SK-N-SH treated with all-trans-retinoic acid at 6 μM for 48 hours (cell line): ENCODE measurements at regions not wholly inside any gene's neighbourhood (a gene's known extent, or its start where the extent isn't known, plus 50 kb on each side); places are given as distances from the start of the nearest gene placed in this dataset.

Experiments used
- ARNTL ChIP-seq: fragments of 450-650 bp; formaldehyde crosslinking; IDR thresholded peaks from 2 replicates; pipeline ENCODE4 v1.5.0; 2020; ENCODE audit warnings: low read depth, mild to moderate bottlenecking, moderate library complexity, borderline replicate concordance
- CREB5 ChIP-seq: fragments of 250-450 bp; sonication (Bioruptor Pico); IDR thresholded peaks from 2 replicates; pipeline ENCODE4 v1.5.1; 2020; ENCODE audit warnings: low read depth, mild to moderate bottlenecking, moderate library complexity
- ISL1 ChIP-seq: fragments of 250-450 bp; sonication (Bioruptor Pico); IDR thresholded peaks from 2 replicates; pipeline ENCODE4 v2.1.2; 2022; ENCODE audit warnings: mild to moderate bottlenecking, moderate library complexity
- PATZ1 ChIP-seq: fragments of 250-450 bp; sonication (Bioruptor Pico); IDR thresholded peaks from 2 replicates; pipeline ENCODE4 v1.8.0; 2020; ENCODE audit warnings: mild to moderate bottlenecking, moderate library complexity, borderline replicate concordance
- ZFP3 ChIP-seq: fragments of 250-450 bp; sonication (Bioruptor Pico); IDR thresholded peaks from 2 replicates; pipeline ENCODE4 v1.5.0; 2020; ENCODE audit warnings: mild to moderate bottlenecking, moderate library complexity
- ZNF70 ChIP-seq: fragments of 450-650 bp; formaldehyde crosslinking; IDR thresholded peaks from 2 replicates; pipeline ENCODE4 v1.5.0; 2020; ENCODE audit warnings: mild to moderate bottlenecking, moderate library complexity

- TF ChIP-seq ARNTL (CRISPR knock-in tag) (no peak), PATZ1 (CRISPR knock-in tag) (no peak), ZFP3 (CRISPR knock-in tag) (no peak), CREB5 (CRISPR knock-in tag) (no peak), ZNF70 (CRISPR knock-in tag) (no peak), ISL1 (CRISPR knock-in tag) (no peak)
Observed at GRCh38 chr4:64784125-64784524, 374.9 kb upstream of the TECRL start.
